GM23338 (cell line): ENCODE measurements at regions not wholly inside any gene's neighbourhood (a gene's known extent, or its start where the extent isn't known, plus 50 kb on each side); places are given as distances from the start of the nearest gene placed in this dataset.

ENCODE experiments used
- CREB1 ChIP-seq: fragments of 250-450 bp; sonication (Bioruptor Pico); IDR thresholded peaks from 2 replicates; pipeline ENCODE4 v1.5.0; 2020; ENCODE audit warnings: low read depth, mild to moderate bottlenecking, moderate library complexity
- EZH2 ChIP-seq: fragments of 200-600 bp; sonication (generic); IDR thresholded peaks from one replicate; pipeline ENCODE4 v1.8.0; 2017; ENCODE audit warnings: antibody characterized with exemption, mild to moderate bottlenecking, low read depth; ENCODE audit not compliant: unreplicated experiment
- EZH2phosphoT487 ChIP-seq: fragments of 200-600 bp; sonication (generic); IDR thresholded peaks from one replicate; pipeline ENCODE4 v1.8.1; 2018; ENCODE audit warnings: antibody characterized with exemption; ENCODE audit not compliant: unreplicated experiment
- POLR2AphosphoS5 ChIP-seq: IDR thresholded peaks from 2 replicates; pipeline ENCODE4 v1.6.1; 2016; ENCODE audit warnings: antibody characterized with exemption, low read depth
- ZNF331 ChIP-seq: fragments of 250-450 bp; sonication (Bioruptor Pico); IDR thresholded peaks from 2 replicates; pipeline ENCODE4 v1.5.0; 2020; ENCODE audit warnings: low read depth, mild to moderate bottlenecking, moderate library complexity
- TF ChIP-seq, protein P1 (sequence below), 2 experiments: fragments of 200-600 bp in 1 of 2; sonication (generic) in 1 of 2; conservative IDR thresholded peaks; 2 replicates each; pipeline versions ENCODE4 v1.5.1 to v1.6.1; 2016 to 2017; ENCODE audit warnings: antibody characterized with exemption in 2 of 2, low read depth in 2 of 2, mild to moderate bottlenecking in 2 of 2, moderate library complexity in 1 of 2
- TF ChIP-seq, protein P2 (sequence below): IDR thresholded peaks from one replicate; pipeline ENCODE4 v1.6.1; 2018; ENCODE audit warnings: antibody characterized with exemption; ENCODE audit not compliant: unreplicated experiment

DNA sequence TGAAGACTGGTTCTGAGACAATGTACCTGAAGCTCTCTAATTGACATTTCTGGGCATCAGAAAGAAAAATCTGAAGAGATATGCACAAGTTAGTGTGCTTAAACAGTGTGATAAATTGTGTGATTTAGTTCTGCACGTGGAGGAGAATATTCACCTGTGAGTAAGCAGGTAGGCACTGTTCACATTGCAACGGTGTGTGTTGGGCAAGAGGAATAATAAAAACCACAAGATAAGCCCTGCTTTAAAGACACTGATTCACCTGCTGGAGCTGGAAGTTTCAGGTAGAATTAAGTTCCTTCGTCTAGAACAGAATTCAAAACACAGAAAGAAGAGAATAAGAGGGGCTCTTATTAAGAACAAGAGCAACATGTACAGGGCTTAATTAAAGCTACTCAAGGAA lies 864.3 kb upstream of the SOX11 start:
- no peak for TF ChIP-seq ZNF331 (CRISPR knock-in tag)
- no peak for TF ChIP-seq EZH2phosphoT487
- TF ChIP-seq EZH2 = no peak
- no peak for TF ChIP-seq POLR2AphosphoS5
- TF ChIP-seq, protein P1, sequence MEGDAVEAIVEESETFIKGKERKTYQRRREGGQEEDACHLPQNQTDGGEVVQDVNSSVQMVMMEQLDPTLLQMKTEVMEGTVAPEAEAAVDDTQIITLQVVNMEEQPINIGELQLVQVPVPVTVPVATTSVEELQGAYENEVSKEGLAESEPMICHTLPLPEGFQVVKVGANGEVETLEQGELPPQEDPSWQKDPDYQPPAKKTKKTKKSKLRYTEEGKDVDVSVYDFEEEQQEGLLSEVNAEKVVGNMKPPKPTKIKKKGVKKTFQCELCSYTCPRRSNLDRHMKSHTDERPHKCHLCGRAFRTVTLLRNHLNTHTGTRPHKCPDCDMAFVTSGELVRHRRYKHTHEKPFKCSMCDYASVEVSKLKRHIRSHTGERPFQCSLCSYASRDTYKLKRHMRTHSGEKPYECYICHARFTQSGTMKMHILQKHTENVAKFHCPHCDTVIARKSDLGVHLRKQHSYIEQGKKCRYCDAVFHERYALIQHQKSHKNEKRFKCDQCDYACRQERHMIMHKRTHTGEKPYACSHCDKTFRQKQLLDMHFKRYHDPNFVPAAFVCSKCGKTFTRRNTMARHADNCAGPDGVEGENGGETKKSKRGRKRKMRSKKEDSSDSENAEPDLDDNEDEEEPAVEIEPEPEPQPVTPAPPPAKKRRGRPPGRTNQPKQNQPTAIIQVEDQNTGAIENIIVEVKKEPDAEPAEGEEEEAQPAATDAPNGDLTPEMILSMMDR (conservative IDR thresholded peaks at IDR 0.05; ENCODE audit: low read depth in 2 of 2) = no peak
- no peak for TF ChIP-seq CREB1
- TF ChIP-seq, protein P2, sequence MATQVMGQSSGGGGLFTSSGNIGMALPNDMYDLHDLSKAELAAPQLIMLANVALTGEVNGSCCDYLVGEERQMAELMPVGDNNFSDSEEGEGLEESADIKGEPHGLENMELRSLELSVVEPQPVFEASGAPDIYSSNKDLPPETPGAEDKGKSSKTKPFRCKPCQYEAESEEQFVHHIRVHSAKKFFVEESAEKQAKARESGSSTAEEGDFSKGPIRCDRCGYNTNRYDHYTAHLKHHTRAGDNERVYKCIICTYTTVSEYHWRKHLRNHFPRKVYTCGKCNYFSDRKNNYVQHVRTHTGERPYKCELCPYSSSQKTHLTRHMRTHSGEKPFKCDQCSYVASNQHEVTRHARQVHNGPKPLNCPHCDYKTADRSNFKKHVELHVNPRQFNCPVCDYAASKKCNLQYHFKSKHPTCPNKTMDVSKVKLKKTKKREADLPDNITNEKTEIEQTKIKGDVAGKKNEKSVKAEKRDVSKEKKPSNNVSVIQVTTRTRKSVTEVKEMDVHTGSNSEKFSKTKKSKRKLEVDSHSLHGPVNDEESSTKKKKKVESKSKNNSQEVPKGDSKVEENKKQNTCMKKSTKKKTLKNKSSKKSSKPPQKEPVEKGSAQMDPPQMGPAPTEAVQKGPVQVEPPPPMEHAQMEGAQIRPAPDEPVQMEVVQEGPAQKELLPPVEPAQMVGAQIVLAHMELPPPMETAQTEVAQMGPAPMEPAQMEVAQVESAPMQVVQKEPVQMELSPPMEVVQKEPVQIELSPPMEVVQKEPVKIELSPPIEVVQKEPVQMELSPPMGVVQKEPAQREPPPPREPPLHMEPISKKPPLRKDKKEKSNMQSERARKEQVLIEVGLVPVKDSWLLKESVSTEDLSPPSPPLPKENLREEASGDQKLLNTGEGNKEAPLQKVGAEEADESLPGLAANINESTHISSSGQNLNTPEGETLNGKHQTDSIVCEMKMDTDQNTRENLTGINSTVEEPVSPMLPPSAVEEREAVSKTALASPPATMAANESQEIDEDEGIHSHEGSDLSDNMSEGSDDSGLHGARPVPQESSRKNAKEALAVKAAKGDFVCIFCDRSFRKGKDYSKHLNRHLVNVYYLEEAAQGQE = no peak
